NCI-H526 treated with DMSO at 0.1 percent for 48 hours (cell line): ENCODE measurements at regions not wholly inside any gene's neighbourhood (a gene's known extent, or its start where the extent isn't known, plus 50 kb on each side); places are given as distances from the start of the nearest gene placed in this dataset.

ENCODE experiments used
- DNase-seq: peaks from one replicate; lab custom pipeline; 2025; lab: John Stamatoyannopoulos, UW

GRCh38 chr18:24827501-24827900 is 367.1 kb downstream of the HRH4 start:
- no peak for DNase-seq

- DNase-seq, result no peak
Observed at GRCh38 chr18:24831081-24831480, 370.6 kb downstream of the HRH4 start.

GRCh38 chr18:24831871-24832665 is 371.6 kb downstream of the HRH4 start:
- DNase-seq, result no peak

- DNase-seq, result no peak
Observed at GRCh38 chr18:24835751-24836150, 375.3 kb downstream of the HRH4 start.

DNA sequence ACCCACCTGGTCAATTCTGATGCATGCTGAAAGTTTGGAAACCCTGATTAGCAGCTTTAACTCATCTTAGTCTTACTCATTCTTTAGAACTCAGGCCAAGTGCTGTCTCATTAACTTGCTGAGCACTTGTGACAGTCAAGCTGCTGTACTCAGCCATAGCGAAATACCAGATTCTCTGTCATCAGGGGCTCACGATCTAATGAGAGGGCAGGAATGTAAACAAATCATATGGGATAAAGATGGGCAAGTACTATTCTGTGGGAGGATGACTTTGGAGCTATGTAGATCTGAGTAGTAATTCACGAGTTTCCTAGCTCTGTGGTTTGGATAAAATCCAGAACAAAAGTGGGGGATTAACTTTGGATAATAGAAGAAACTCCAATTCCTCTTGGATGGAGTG is 376.6 kb downstream of the HRH4 start:
- no peak for DNase-seq

DNA sequence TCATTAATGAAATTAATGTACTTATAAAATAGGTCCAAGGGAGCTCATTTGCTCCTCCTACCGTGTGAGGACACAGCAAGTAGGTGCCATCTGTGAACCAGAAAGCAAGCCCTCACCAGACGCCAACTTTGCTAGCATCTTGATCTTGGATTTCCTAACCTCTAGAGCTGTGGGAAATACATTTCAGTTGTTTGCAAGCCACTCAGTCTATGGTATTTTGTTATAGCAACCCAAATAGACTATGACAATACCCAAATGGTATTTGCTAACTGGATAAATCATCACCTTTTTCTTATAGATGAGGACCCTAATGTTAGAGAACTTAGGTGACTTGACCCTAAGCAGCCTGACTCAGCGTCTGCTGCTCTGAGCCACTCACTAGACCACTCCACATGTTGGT is 379.6 kb downstream of the HRH4 start:
- DNase-seq, result no peak

DNA sequence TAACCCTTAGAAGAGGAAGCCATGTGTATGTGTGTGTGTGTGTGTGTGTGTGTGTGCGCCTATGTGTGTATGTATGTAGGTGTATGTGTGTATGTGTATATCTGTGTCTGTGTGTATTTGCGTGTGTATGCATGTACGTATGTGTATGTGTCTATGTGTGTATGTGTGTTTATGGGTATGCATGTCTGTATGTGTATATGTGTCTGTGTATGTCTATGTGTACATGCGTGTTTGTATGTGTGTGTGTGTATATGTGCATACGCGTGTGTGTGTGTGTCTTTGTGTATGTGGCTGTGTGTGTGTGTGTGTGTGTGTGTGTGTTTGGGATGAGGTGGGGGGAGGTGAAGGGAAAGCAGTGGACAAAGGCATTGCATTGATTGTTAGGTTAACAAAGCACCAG is 380.2 kb downstream of the HRH4 start:
- no peak for DNase-seq

DNA sequence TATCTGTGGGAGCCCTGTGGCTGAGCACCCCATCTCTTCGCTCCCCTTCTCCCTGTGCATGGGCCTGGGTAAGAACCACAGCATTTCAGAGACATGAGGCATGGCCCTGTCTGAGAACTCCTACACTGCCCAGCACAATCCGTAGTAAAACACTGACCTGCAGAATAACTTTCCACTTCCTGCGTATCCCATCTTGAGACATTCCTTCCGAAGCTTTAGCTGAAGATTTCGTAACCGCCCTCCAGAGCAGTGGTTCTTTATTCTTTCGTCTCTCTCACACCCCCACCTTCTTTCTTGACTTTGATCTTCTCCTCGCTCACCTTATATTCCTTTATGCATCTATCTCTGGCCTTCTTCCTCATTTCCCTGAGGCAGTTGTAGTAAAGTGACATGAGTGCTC is 381.1 kb downstream of the HRH4 start:
- DNase-seq, result no peak

DNA sequence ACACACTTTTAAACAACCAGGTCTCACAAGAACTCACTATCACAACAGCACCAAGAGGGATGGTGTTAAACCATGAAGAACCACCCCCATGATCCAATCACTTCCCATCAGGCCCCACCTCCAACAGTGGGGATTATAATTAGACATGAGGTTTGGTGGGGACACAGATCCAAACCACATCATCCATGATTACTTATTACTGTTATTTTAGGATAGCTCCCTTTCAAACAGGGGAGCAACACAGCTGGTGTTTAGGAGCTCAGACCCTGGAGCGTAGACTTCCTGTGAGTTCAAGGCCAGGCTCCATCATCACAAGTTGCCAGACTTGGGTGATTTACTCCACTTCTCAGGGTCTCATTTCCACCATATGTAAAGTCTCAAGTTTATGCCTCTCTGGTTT is 382.7 kb downstream of the HRH4 start:
- DNase-seq, result no peak

DNA sequence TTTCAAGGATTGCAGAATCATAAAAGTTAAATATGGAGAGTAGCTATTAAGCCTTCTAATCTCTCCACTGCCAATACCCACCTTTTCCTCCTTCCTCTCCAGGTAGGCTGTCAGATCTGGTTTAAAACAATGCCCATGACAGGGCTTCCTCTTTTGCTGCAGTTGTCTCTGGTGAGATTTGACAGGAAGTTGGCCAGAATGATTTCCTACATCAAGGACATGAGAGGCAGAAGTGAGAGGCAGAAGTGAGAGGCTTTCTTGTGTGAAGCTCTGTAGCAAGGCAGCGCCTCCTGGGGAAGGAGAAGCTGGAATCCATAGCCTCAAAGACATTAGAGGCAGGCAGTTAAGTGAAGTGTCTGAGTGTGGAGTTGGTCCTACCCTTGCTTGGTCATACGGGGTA is 385.7 kb downstream of the HRH4 start:
- DNase-seq, result no peak

DNA sequence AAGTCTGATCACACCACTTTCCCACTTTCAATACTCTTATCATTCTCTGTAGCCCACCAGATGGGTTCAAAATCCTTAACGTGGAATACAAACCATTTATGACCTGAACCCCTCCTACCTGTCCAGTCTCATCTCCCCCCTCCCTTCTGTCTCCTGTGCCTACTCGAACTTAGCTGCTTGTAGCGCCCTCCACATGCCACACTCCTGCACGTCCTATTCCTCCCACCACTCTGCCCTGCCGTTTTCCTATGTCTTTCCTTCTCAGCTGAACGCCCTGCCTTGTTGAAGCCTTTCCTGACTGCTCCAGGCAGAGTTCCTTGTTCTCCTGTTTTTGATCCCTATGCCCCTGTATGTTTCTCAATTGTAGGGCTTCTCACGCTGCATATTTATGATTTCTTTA is 390.1 kb downstream of the HRH4 start:
- DNase-seq, result no peak

DNA sequence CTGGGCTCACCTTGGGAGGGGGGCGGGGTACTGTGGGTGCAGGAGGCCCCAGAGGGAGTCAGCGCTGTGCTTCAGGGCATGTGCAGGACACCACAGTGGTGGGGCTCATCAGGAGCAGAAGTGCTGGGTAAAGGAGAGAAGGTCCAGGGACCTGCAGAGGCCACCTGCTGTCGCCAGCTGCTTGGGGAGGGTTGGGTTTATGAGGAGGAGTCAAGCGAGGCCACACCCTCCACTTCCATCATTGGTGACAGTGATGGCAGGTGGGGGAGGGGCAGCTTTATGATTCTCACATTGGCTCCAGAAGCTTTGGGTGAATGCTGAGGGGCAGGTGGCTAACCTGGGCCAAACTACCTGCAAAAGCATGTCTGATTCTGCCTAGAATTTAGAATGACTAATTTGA is 392.6 kb downstream of the HRH4 start:
- no peak for DNase-seq

GRCh38 chr18:24860978-24861680 is 400.7 kb downstream of the HRH4 start:
- no peak for DNase-seq

- no peak for DNase-seq
Observed at GRCh38 chr18:24862201-24862816, 401.9 kb downstream of the HRH4 start.

DNA sequence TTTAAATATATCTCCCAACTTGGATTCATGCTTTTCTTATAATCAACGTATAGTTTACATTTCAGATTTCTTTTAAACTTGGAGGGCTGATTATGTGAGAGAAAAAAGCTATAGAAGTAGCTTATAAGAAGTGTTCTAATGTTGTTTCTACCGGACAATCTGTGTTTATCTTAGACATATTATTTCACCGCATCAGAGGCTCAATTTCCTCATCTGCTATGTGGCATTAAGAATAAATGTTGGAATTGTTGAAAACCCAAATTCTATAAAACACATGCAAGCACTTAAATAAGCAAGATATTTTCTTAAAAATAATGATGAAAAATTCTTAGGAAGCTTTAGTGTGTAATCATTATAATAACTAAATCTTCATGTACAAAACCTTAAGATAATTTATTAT is 407.9 kb downstream of the HRH4 start:
- DNase-seq, result no peak

- no peak for DNase-seq
Observed at GRCh38 chr18:24868760-24869237, 408.4 kb downstream of the HRH4 start.

GRCh38 chr18:24869285-24869684 is 408.8 kb downstream of the HRH4 start:
- DNase-seq, result no peak

GRCh38 chr18:24875286-24875685 is 414.8 kb downstream of the HRH4 start:
- DNase-seq, result no peak

DNA sequence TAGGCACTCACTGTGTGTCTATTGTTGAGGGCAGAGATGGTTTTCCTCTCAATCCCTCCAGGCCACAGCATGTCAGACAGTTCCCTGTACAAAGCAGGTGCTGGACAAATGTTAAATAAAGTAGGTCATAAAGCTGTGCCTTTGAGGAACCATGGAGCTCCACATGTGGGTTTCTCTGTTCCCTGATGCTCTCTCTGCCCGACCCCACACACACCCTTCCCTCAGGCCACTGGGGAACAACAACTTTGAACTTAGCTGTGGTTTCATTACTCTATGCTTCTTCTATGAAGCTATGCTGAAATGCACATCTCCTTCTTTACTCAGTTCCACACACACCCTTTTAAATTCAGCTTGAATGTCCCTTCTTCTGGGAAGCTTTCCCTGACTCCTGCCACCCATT is 415.3 kb downstream of the HRH4 start:
- DNase-seq, result no peak

GRCh38 chr18:24876266-24876665 is 415.8 kb downstream of the HRH4 start:
- DNase-seq, result no peak

DNA sequence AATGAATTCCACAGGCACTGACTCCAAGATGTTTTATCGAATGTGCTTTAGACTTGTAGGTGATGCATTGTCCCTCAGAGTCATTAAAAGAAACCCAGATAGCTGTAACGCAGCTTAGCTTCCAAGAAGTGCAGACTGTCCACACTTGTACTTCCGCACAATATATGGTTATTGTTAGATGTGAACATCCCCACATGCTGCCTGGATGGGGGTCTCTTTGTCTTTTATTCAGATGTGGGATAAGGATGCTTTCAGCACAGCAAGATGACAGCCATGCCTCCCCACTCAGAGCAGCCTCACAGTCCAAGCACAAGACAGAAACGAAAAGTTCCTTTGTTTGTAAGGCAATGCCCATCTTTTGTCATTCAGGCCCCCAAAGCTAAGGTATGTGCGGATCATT is 416.6 kb downstream of the HRH4 start:
- DNase-seq, result no peak

- no peak for DNase-seq
Observed at GRCh38 chr18:24877546-24877945, 417.1 kb downstream of the HRH4 start.

- DNase-seq, result no peak
Observed at GRCh38 chr18:24878289-24878688, 417.9 kb downstream of the HRH4 start.
